KMS-11 (cell line): ENCODE measurements at regions not wholly inside any gene's neighbourhood (a gene's known extent, or its start where the extent isn't known, plus 50 kb on each side); places are given as distances from the start of the nearest gene placed in this dataset.

Experiments used
- H2AFZ ChIP-seq: fragments of 200-600 bp; sonication (generic); 2 replicates; pipeline ENCODE4 v1.6.1; 2016; ENCODE audit warnings: antibody characterized with exemption, mixed run types, low read depth
- H3K27ac ChIP-seq: fragments of 200-600 bp; sonication (generic); 2 replicates; pipeline ENCODE4 v1.6.1; 2016; ENCODE audit warnings: mild to moderate bottlenecking, mixed run types
- H3K27me3 ChIP-seq: fragments of 200-600 bp; sonication (generic); 2 replicates; pipeline ENCODE4 v1.6.1; 2017; ENCODE audit warnings: mild to moderate bottlenecking, low read depth, mixed run types, moderate library complexity; ENCODE audit not compliant: insufficient read depth
- H3K36me3 ChIP-seq: fragments of 200-600 bp; sonication (generic); 2 replicates; pipeline ENCODE4 v1.6.1; 2017; ENCODE audit warnings: mild to moderate bottlenecking, mixed run types; ENCODE audit not compliant: insufficient read depth
- H3K4me1 ChIP-seq: fragments of 200-600 bp; sonication (generic); 2 replicates; pipeline ENCODE4 v1.6.1; 2016; ENCODE audit warnings: mild to moderate bottlenecking, low read depth, mixed run types; ENCODE audit not compliant: poor library complexity, severe bottlenecking
- H3K4me2 ChIP-seq: fragments of 200-600 bp; sonication (generic); 2 replicates; pipeline ENCODE4 v1.7.0; 2016; ENCODE audit warnings: mild to moderate bottlenecking, mixed run types
- H3K4me3 ChIP-seq: fragments of 200-600 bp; sonication (generic); IDR thresholded peaks from 2 replicates; pipeline ENCODE4 v1.6.1; 2017; ENCODE audit warnings: low read depth, low read length, mixed read lengths; ENCODE audit not compliant: insufficient read depth
- H3K79me2 ChIP-seq: fragments of 200-600 bp; sonication (generic); 2 replicates; pipeline ENCODE4 v1.6.1; 2016; ENCODE audit warnings: low read depth, mixed run types; ENCODE audit not compliant: insufficient read depth
- H3K9ac ChIP-seq: fragments of 200-600 bp; sonication (generic); 2 replicates; pipeline ENCODE4 v1.6.1; 2016; ENCODE audit warnings: mild to moderate bottlenecking, mixed run types
- H4K20me1 ChIP-seq: fragments of 200-600 bp; sonication (generic); 2 replicates; pipeline ENCODE4 v1.6.1; 2016; ENCODE audit warnings: mild to moderate bottlenecking, mixed run types; ENCODE audit not compliant: insufficient read depth
- CTCF ChIP-seq: fragments of 200-600 bp; sonication (generic); conservative IDR thresholded peaks from 2 replicates; pipeline ENCODE4 v1.6.1; 2017; ENCODE audit warnings: low read depth, mild to moderate bottlenecking, antibody characterized with exemption, low read length, moderate library complexity, mixed read lengths

GRCh38 chr9:86783884-86784283 lies 163.4 kb downstream of the GAS1 start:
- H4K20me1 ChIP-seq: no peaks in the 10 kb centered on the region
- H2AFZ ChIP-seq: no peak overlapping the region
- H3K79me2 ChIP-seq: no peaks in the 10 kb centered on the region
- H3K27ac ChIP-seq: no peak overlapping the region
- no peaks in the 10 kb centered on the region for H3K36me3 ChIP-seq
- no peak for TF ChIP-seq CTCF
- H3K4me1 ChIP-seq: no peaks in the 10 kb centered on the region
- H3K9ac ChIP-seq: no peak overlapping the region
- H3K4me2 ChIP-seq: no peak overlapping the region
- H3K4me3 ChIP-seq: no peak overlapping the region
- no peaks in the 10 kb centered on the region for H3K27me3 ChIP-seq

- Histone ChIP-seq H3K36me3 (no peaks in the 10 kb centered on the region), H3K4me3 (no peak overlapping the region), H3K27ac (no peak overlapping the region), H2AFZ (no peak overlapping the region), H3K4me2 (no peak overlapping the region), H3K27me3 (no peaks in the 10 kb centered on the region), H3K79me2 (no peaks in the 10 kb centered on the region), H4K20me1 (no peaks in the 10 kb centered on the region), H3K9ac (no peak overlapping the region), H3K4me1 (no peaks in the 10 kb centered on the region)
- TF ChIP-seq CTCF: no peak
These were observed 164.5 kb downstream of the GAS1 start for GRCh38 chr9:86782831-86783230.

GRCh38 chr9:86778761-86779160 lies 168.5 kb downstream of the GAS1 start:
- H3K9ac ChIP-seq: no peak overlapping the region
- H3K27me3 ChIP-seq: no peaks in the 10 kb centered on the region
- no peaks in the 10 kb centered on the region for H3K36me3 ChIP-seq
- H2AFZ ChIP-seq: no peak overlapping the region
- H4K20me1 ChIP-seq: no peaks in the 10 kb centered on the region
- no peak overlapping the region for H3K4me2 ChIP-seq
- H3K4me3 ChIP-seq: no peak overlapping the region
- no peak for TF ChIP-seq CTCF
- H3K4me1 ChIP-seq: no peaks in the 10 kb centered on the region
- H3K79me2 ChIP-seq: no peaks in the 10 kb centered on the region
- no peak overlapping the region for H3K27ac ChIP-seq

DNA sequence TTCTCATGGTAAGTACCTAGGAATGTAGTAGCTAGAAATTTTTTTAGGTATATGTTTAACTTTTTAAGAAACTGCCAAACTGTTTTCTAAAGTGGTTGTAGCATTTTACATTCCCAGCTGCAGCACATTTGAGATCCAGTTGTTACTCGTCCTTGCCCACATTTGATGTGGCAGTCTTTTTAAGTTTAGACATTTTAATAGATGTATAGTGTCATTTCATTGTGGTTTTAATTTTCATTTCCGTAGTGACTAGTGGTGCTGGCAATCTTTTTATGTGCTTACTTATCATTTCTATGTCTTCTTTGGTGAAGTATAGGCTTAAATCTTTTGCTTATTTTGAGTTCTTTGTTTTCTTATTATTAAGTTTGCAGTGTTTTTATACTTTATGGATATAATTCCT lies 171.6 kb downstream of the GAS1 start:
- H3K27me3 ChIP-seq: no peaks in the 10 kb centered on the region
- H3K4me1 ChIP-seq: no peaks in the 10 kb centered on the region
- H3K36me3 ChIP-seq: no peaks in the 10 kb centered on the region
- H3K27ac ChIP-seq: no peak overlapping the region
- no peak overlapping the region for H3K9ac ChIP-seq
- no peak overlapping the region for H2AFZ ChIP-seq
- H3K79me2 ChIP-seq: no peaks in the 10 kb centered on the region
- TF ChIP-seq CTCF: no peak
- no peak overlapping the region for H3K4me2 ChIP-seq
- H3K4me3 ChIP-seq: no peak overlapping the region
- H4K20me1 ChIP-seq: no peaks in the 10 kb centered on the region

- H3K79me2 ChIP-seq: no peaks in the 10 kb centered on the region
These were observed 173.2 kb downstream of the GAS1 start for GRCh38 chr9:86774116-86774515.

More at GRCh38 chr9:86774116-86774515, 173.2 kb downstream of the GAS1 start:
- Histone ChIP-seq H3K9ac (no peak overlapping the region), H3K27me3 (no peaks in the 10 kb centered on the region), H3K27ac (no peak overlapping the region), H2AFZ (no peak overlapping the region), H4K20me1 (no peaks in the 10 kb centered on the region), H3K4me3 (no peak overlapping the region), H3K4me1 (no peaks in the 10 kb centered on the region), H3K36me3 (no peaks in the 10 kb centered on the region), H3K4me2 (no peak overlapping the region)
- TF ChIP-seq CTCF: no peak
